Tibial artery (tissue), 4 donors: ENCODE measurements at regions not wholly inside any gene's neighbourhood (a gene's known extent, or its start where the extent isn't known, plus 50 kb on each side); places are given as distances from the start of the nearest gene placed in this dataset.

Source experiments
- DNase-seq, 2 donors: peaks; one replicate each; pipeline ENCODE4 v3.0.0-alpha.2; 2019
- H3K27ac ChIP-seq, 2 donors: fragments of 200-600 bp; sonication (generic) in 1 of 2; 1 replicate in 1 of 2; 2 replicates in 1 of 2; pipeline ENCODE4 v1.5.1; 2018 to 2019; ENCODE audit warnings: mild to moderate bottlenecking in 1 of 2
- H3K27me3 ChIP-seq, 2 donors: fragments of 200-600 bp; sonication (generic) in 1 of 2; one replicate each; pipeline versions ENCODE4 v1.5.1 to v1.6.0; 2016 to 2019
- H3K36me3 ChIP-seq, 3 donors: fragments of 200-600 bp; sonication (generic) in 2 of 3; one replicate each; pipeline ENCODE4 v1.5.1; 2016 to 2019; ENCODE audit warnings: mild to moderate bottlenecking in 2 of 3
- H3K4me1 ChIP-seq, 4 donors: fragments of 200-600 bp; sonication (generic) in 2 of 4; 1 replicate in 3 of 4; 2 replicates in 1 of 4; pipeline ENCODE4 v1.5.1; 2016 to 2019
- H3K4me3 ChIP-seq, 2 donors: fragments of 200-600 bp; sonication (generic) in 1 of 2; 1 replicate in 1 of 2; 2 replicates in 1 of 2; pipeline ENCODE4 v1.5.1; 2018 to 2019; ENCODE audit warnings: mild to moderate bottlenecking in 2 of 2
- H3K9me3 ChIP-seq, 3 donors: fragments of 200-600 bp; sonication (generic) in 1 of 3; one replicate each; pipeline ENCODE4 v1.5.1; 2016 to 2019
- intact Hi-C: fragments of 100-400 bp; cut with DNase I; formaldehyde crosslinking; loops from one replicate; pipeline ENCODE4 v1.15.0; 2023; ENCODE audit warnings: low total_unique reads
- TF ChIP-seq, protein P1 (sequence below), 2 experiments: fragments of 200-600 bp in 1 of 2; fragments of 450-650 bp in 1 of 2; IDR thresholded peaks; one replicate each; pipeline ENCODE4 v1.5.1; 2017 to 2019; ENCODE audit warnings: antibody characterized with exemption in 2 of 2, mild to moderate bottlenecking in 1 of 2, moderate library complexity in 1 of 2

DNA sequence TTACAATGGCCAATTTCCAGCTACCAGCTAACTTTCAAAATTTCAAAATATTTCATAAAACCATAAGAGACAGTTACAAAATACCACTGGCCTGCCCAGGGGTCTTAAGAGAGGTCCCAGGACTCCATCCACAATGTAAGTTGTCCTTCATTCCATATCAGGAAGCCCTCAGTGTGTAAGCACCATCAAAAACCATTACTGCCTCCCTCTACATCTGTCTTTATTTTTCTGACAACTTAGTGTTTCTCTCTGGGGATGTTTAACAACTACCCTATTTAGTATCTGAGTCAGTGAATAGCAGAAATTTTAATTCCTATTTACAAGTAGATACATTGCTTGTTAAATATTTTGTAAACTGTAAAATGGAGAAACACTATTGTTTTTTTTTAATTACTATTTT, 339.3 kb upstream of the ADAMTS5 start:
- intact Hi-C loops = no loop called here
- Histone ChIP-seq H3K36me3 (no peaks in the 10 kb centered on the region), H3K4me1 (peaks cover 0 to 22% (median 0%) of the 10 kb centered on the region in 4 donors), H3K9me3 (no peaks in the 10 kb centered on the region), H3K27me3 (no peaks in the 10 kb centered on the region), H3K4me3 (no peak overlapping the region), H3K27ac (no peak overlapping the region)
- no peak for DNase-seq
- TF ChIP-seq, protein P1, sequence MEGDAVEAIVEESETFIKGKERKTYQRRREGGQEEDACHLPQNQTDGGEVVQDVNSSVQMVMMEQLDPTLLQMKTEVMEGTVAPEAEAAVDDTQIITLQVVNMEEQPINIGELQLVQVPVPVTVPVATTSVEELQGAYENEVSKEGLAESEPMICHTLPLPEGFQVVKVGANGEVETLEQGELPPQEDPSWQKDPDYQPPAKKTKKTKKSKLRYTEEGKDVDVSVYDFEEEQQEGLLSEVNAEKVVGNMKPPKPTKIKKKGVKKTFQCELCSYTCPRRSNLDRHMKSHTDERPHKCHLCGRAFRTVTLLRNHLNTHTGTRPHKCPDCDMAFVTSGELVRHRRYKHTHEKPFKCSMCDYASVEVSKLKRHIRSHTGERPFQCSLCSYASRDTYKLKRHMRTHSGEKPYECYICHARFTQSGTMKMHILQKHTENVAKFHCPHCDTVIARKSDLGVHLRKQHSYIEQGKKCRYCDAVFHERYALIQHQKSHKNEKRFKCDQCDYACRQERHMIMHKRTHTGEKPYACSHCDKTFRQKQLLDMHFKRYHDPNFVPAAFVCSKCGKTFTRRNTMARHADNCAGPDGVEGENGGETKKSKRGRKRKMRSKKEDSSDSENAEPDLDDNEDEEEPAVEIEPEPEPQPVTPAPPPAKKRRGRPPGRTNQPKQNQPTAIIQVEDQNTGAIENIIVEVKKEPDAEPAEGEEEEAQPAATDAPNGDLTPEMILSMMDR (IDR thresholded peaks at IDR 0.05) = no peak

DNA sequence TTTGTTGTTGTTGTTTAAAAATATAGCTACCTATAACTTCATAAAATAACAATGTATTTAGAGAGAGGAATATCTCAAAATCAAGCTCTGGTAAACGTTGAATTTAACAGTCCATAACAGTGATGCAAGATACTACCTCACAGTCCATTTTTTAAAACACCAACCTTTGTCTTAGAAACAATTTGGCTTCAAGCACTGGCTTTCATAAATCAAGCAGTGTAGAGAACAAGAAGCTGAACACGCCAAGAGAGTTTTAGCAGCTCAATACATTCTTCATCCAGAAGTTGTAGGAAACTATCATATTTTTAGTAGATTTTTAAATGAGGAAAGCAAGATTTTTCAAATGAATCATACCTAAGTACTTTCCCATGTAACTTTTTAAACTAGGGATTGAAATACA, 334.3 kb upstream of the ADAMTS5 start:
- intact Hi-C loops = no loop called here
- TF ChIP-seq, protein P1 (IDR thresholded peaks at IDR 0.05) = no peak
- Histone ChIP-seq H3K36me3 (no peaks in the 10 kb centered on the region), H3K27me3 (no peaks in the 10 kb centered on the region), H3K9me3 (peaks cover 0 to under 1% (median 0%) of the 10 kb centered on the region in 3 donors), H3K4me3 (no peak overlapping the region), H3K4me1 (peaks cover 0 to 6% (median 0%) of the 10 kb centered on the region in 4 donors), H3K27ac (no peak overlapping the region)
- DNase-seq = no peak

DNA sequence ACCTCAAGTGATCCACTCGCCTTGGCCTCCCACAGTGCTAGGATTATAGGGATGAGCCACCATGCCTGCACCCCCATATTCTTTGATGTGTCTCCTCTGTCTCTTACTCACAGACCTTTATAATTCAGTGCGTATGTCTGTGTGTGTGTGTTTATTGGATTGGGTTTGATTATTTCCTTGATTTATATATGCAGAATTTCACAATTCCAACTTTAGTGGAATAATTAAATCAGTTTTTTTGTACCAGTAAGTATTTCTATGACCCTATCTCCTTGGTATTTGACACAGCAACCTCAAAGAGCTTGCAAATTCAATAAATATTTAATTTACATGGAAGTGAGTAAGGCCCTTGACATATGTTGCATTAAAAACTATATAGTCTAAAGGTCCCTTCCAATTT, 333.9 kb upstream of the ADAMTS5 start:
- H3K27ac ChIP-seq = no peak overlapping the region
- H3K27me3 ChIP-seq = no peaks in the 10 kb centered on the region
- TF ChIP-seq, protein P1 (IDR thresholded peaks at IDR 0.05) = no peak
- H3K36me3 ChIP-seq = no peaks in the 10 kb centered on the region
- DNase-seq = no peak
- intact Hi-C loops = no loop called here
- no peak overlapping the region for H3K4me3 ChIP-seq
- peaks cover 0 to 5% (median 0%) of the 10 kb centered on the region in 3 donors for H3K9me3 ChIP-seq
- H3K4me1 ChIP-seq = peaks cover 0 to 5% (median 0%) of the 10 kb centered on the region in 4 donors

DNA sequence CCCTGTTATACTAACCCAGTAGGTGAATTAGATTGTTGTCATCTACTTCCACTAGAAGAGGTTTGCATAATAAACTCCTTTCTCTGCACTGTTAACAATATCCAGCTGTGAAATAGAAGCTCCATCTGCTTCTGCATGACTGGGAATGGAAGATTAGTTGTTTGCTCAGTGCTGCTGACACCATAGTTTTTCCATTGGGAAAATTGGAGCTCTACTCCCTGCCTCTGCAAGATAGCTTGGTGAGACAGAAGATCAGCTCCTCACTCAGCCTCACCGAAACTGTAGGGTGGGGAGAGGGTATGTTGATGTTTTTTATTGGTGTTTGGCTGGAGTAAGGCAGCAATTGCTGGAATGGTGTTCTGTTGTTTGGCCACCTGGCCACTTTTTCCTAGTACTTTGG, 331.6 kb upstream of the ADAMTS5 start:
- no peaks in the 10 kb centered on the region for H3K36me3 ChIP-seq
- peaks cover 0 to 5% (median 0%) of the 10 kb centered on the region in 4 donors for H3K4me1 ChIP-seq
- intact Hi-C loops = no loop called here
- no peaks in the 10 kb centered on the region for H3K27me3 ChIP-seq
- no peak overlapping the region for H3K4me3 ChIP-seq
- no peak for DNase-seq
- TF ChIP-seq, protein P1 (IDR thresholded peaks at IDR 0.05) = no peak
- peaks cover 0 to 6% (median 0%) of the 10 kb centered on the region in 3 donors for H3K9me3 ChIP-seq
- no peak overlapping the region for H3K27ac ChIP-seq

DNA sequence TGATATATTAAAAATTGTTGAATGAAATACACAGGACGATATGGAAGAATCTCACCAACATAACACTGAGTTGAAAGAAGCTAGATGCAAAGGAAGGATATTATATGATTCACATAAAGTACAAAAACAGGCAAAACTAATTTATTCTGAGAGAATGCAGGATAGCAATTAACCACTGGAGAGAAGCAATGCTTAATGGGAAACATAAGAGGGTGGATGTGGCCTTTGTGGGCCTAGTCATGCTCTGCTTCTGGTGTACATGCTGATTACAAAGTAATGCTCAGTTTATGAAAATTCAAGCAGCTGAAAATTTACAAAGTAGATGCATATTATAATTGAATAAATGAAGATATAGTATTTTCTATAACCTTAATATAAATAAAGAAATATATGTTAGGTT, 326.4 kb upstream of the ADAMTS5 start:
- TF ChIP-seq, protein P1 (IDR thresholded peaks at IDR 0.05) = no peak
- intact Hi-C loops = no loop called here
- Histone ChIP-seq H3K9me3 (peaks cover 0 to 6% (median 0%) of the 10 kb centered on the region in 3 donors), H3K36me3 (no peaks in the 10 kb centered on the region), H3K4me3 (no peak overlapping the region), H3K27ac (no peak overlapping the region), H3K4me1 (peaks cover 0 to 28% (median 1%) of the 10 kb centered on the region in 4 donors), H3K27me3 (no peaks in the 10 kb centered on the region)
- DNase-seq = no peak

DNA sequence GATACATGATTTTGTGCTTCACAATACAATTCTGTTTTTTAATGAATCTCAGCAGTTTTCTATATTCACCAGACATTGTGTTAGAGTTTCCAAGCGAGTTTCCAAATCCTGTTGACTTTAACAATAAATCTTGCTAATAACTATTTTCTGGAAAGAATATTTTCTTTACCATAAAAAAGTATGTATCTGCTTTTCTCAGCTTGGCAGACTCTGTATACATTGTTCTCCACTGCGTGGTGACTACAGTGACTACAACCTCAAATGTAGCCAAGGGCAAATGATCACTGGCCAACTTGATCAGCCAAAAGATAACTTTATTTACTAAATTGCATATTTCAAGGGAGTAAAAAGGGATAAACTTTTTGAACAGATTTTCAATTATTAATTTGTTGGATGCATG, 325.9 kb upstream of the ADAMTS5 start:
- TF ChIP-seq, protein P1 (IDR thresholded peaks at IDR 0.05) = no peak
- H3K4me3 ChIP-seq = no peak overlapping the region
- peaks cover 0 to 28% (median 1%) of the 10 kb centered on the region in 4 donors for H3K4me1 ChIP-seq
- H3K27me3 ChIP-seq = no peaks in the 10 kb centered on the region
- H3K36me3 ChIP-seq = no peaks in the 10 kb centered on the region
- DNase-seq = no peak
- H3K27ac ChIP-seq = no peak overlapping the region
- peaks cover 0 to 6% (median 0%) of the 10 kb centered on the region in 3 donors for H3K9me3 ChIP-seq
- intact Hi-C loops = no loop called here
